ENCODE measurements at regions not wholly inside any gene's neighbourhood (a gene's known extent, or its start where the extent isn't known, plus 50 kb on each side); places are given as distances from the start of the nearest gene placed in this dataset.

DNA sequence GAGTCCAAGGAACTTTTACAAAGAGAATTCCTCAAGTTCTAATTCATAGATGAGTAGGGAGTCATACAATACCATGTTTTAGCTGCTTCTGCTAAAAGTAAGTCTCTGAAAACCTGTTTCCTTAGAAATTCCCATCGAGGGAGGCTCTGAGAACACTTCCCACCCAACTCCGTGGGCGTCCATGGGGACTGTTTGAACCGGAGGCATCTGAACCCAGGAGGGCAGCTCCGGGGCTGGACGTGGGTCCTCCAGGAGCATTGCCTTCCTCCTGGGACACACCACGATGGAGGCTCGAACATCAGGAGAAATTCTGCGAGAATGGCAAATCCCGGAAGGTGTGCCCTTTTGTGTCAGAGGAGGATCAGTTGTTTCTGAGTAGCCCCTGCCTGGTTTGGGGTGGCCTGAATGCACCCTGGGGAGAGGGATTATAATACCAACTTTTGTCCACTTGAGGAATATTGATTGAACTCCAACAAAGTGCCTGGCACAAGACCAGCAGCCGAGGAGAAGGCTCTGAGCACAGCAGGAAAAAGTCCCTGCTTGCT lies 327.5 kb upstream of the SALL3 start:
- 8% methylated on average over 6 of the region's 11 CpGs for WGBS (ENCODE audit: low lambda C conversion rate)
- no peak for ATAC-seq

More for the DNA sequence above, 327.5 kb upstream of the SALL3 start:
- no peak for DNase-seq (ENCODE audit: low spot score)
- intact Hi-C loops (cut with micrococcal nuclease; ENCODE audit: unreplicated experiment) (no loop called here), in situ Hi-C loops (cut with HindIII; ENCODE audit: extremely low pct_ligation_motif_present, low pct_unique_long_range_greater_than_20kb) (loop anchor here (25.0 kb wide), 1 partner anchor 335 kb away; the partner anchor contains the start of gene SALL3)
- POLR2A ChIA-PET, result no interaction called here
- H3K79me2 ChIP-seq (ENCODE audit: insufficient read depth, low read length), result no peaks in the 10 kb centered on the region
- no peak overlapping the region for H3K4me3 ChIP-seq (replicated peaks in 1 of 3; ENCODE audit: insufficient read depth in 1 of 3, low read depth in 2 of 3, low read length in 3 of 3)
- no peak for TF ChIP-seq AHR (CRISPR knock-in tag; IDR thresholded peaks at IDR 0.05)
- TF ChIP-seq ZSCAN31 (CRISPR knock-in tag; IDR thresholded peaks at IDR 0.05; ENCODE audit: low read depth), result no peak
- no peak for TF ChIP-seq ZNF207 (IDR thresholded peaks at IDR 0.05; ENCODE audit: borderline replicate concordance)
- TF ChIP-seq, protein P1, sequence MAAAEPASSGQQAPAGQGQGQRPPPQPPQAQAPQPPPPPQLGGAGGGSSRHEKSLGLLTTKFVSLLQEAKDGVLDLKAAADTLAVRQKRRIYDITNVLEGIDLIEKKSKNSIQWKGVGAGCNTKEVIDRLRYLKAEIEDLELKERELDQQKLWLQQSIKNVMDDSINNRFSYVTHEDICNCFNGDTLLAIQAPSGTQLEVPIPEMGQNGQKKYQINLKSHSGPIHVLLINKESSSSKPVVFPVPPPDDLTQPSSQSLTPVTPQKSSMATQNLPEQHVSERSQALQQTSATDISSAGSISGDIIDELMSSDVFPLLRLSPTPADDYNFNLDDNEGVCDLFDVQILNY (CRISPR knock-in tag; conservative IDR thresholded peaks at IDR 0.05), result no peak
- TF ChIP-seq, protein P2, sequence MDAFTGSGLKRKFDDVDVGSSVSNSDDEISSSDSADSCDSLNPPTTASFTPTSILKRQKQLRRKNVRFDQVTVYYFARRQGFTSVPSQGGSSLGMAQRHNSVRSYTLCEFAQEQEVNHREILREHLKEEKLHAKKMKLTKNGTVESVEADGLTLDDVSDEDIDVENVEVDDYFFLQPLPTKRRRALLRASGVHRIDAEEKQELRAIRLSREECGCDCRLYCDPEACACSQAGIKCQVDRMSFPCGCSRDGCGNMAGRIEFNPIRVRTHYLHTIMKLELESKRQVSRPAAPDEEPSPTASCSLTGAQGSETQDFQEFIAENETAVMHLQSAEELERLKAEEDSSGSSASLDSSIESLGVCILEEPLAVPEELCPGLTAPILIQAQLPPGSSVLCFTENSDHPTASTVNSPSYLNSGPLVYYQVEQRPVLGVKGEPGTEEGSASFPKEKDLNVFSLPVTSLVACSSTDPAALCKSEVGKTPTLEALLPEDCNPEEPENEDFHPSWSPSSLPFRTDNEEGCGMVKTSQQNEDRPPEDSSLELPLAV (CRISPR knock-in tag; conservative IDR thresholded peaks at IDR 0.05; ENCODE audit: low read depth), result no peak
- TF ChIP-seq ZNF607 (CRISPR knock-in tag; IDR thresholded peaks at IDR 0.05; ENCODE audit: borderline replicate concordance), result no peak
- TF ChIP-seq, protein P3, sequence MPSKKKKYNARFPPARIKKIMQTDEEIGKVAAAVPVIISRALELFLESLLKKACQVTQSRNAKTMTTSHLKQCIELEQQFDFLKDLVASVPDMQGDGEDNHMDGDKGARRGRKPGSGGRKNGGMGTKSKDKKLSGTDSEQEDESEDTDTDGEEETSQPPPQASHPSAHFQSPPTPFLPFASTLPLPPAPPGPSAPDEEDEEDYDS (CRISPR knock-in tag; IDR thresholded peaks at IDR 0.05), result no peak
- TF ChIP-seq FOSL1 (CRISPR knock-in tag; IDR thresholded peaks at IDR 0.05; ENCODE audit: borderline replicate concordance), result no peak
- TF ChIP-seq KLF6 (CRISPR knock-in tag; IDR thresholded peaks at IDR 0.05), result no peak
- no peak for TF ChIP-seq AGO1 (IDR thresholded peaks at IDR 0.05; ENCODE audit: low read depth, low read length, poor library complexity, severe bottlenecking)
- no peak for TF ChIP-seq ZNF724P (CRISPR knock-in tag; IDR thresholded peaks at IDR 0.05; ENCODE audit: borderline replicate concordance)
- TF ChIP-seq SRY (CRISPR knock-in tag; IDR thresholded peaks at IDR 0.05), result no peak
- TF ChIP-seq, protein P4, sequence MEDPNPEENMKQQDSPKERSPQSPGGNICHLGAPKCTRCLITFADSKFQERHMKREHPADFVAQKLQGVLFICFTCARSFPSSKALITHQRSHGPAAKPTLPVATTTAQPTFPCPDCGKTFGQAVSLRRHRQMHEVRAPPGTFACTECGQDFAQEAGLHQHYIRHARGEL (CRISPR knock-in tag; IDR thresholded peaks at IDR 0.05), result no peak
- TF ChIP-seq, protein P5, sequence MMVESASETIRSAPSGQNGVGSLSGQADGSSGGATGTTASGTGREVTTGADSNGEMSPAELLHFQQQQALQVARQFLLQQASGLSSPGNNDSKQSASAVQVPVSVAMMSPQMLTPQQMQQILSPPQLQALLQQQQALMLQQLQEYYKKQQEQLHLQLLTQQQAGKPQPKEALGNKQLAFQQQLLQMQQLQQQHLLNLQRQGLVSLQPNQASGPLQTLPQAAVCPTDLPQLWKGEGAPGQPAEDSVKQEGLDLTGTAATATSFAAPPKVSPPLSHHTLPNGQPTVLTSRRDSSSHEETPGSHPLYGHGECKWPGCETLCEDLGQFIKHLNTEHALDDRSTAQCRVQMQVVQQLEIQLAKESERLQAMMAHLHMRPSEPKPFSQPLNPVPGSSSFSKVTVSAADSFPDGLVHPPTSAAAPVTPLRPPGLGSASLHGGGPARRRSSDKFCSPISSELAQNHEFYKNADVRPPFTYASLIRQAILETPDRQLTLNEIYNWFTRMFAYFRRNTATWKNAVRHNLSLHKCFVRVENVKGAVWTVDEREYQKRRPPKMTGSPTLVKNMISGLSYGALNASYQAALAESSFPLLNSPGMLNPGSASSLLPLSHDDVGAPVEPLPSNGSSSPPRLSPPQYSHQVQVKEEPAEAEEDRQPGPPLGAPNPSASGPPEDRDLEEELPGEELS (CRISPR knock-in tag; IDR thresholded peaks at IDR 0.05), result no peak
- peaks cover 24% of the 10 kb centered on the region for H3K9me3 ChIP-seq (ENCODE audit: low read length)
- no peaks in the 10 kb centered on the region; a peak in 2 of 5 replicates for H3K27me3 ChIP-seq (ENCODE audit: control insufficient read depth in 1 of 2, insufficient read depth in 2 of 2, low read length in 2 of 2)
- H3K36me3 ChIP-seq (replicated peaks in 1 of 2; ENCODE audit: control insufficient read depth in 1 of 2, insufficient read depth in 2 of 2, low read length in 2 of 2), result no peaks in the 10 kb centered on the region
- H3K4me1 ChIP-seq (ENCODE audit: insufficient read depth, low read length), result no peaks in the 10 kb centered on the region
- no peak overlapping the region for H2AFZ ChIP-seq (ENCODE audit: low read length)
- no peaks in the 10 kb centered on the region for H4K20me1 ChIP-seq (ENCODE audit: insufficient read depth, low read length)
- FAIRE-seq, result no peak
- no peak overlapping the region for H3K9ac ChIP-seq (ENCODE audit: insufficient read depth, low read depth, low read length)
- BruUV-seq (replicated peaks), result no TSS peak
- H3K4me2 ChIP-seq (ENCODE audit: low read depth, low read length), result no peak overlapping the region
- no peak overlapping the region for H3K27ac ChIP-seq (ENCODE audit: extremely low read length, insufficient read depth, low read length)
- CTCF ChIA-PET (ENCODE audit: low intra/inter-chr PET ratio, low total read pairs), result no interaction called here

All from HepG2 (cell line).